Amniotic stem cell (primary cell): ENCODE measurements at regions not wholly inside any gene's neighbourhood (a gene's known extent, or its start where the extent isn't known, plus 50 kb on each side); places are given as distances from the start of the nearest gene placed in this dataset.

ENCODE experiments used
- DNase-seq: peaks from one replicate; lab custom pipeline; 2025; lab: John Stamatoyannopoulos, UW

DNA sequence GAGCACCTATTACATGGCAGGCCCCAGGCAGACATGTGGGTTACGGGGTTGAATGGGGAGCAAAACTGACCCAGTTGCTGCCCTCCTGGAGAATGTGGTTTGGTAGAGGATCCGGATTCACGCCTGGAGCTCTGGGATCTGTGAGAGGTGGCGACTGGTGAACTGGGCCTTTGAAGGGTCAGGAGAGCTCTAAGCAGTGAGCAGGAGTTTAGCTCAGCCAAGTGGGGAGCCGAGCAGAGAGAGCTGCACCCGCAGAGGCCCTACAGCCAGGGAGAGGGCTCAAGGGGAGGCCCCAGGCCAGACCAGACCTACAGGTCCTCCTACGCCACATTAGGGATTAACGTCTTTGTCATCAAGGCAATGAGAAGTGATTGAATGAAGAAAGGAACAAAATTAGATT lies 179.8 kb upstream of the TLE3 start:
- no peak for DNase-seq

DNA sequence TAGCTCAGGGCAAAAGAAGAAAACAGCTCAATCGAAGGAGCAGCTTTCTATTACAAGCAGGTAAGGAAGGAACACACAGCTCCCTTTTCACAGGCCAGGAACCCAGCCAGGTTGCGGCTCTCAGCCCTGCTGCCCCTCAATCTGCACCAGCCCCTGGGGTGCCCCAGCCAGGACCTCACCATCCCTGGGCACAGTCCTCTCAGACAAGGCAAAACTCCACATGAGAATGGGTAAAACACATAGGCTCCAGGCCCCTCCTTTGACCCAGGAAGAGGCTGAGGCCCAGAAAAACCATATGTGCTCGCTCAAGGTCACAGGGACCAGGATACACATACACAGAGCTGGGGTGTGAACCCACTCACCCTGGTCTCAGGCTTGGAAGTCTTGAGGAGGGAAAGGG lies 178.7 kb upstream of the TLE3 start:
- DNase-seq = no peak

DNA sequence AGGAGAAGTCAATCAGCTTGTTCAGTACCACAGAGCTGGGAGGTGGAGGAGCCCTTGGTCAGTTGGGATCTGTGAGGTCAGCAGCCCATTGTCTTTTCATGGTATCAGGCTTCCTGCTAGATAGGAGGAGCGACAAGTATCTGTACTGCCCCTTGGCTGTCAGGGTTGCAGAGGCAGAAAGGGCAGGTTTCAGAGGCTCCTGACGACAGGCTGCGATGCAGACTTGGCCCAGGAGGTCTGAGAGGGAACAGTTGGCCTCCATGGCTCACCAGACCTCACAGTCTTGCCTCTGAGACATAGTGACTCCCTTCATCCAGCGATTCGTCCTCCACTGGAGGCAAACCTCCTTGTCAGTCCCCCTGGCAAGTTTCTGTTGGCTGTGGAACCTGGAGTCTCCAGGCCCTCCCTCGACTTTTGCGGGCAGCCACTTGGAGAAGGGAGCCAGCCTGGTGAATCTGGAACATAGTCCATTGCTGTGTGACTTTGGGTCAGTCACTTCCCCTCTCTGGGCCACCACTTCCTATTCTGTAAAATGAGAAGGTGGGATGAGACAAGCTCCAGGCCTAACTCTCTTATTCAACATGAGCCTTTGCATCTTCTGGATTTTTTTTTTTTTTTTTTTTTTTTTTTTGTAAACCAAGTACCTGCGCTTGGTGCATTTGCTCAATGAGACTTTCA lies 177.9 kb upstream of the TLE3 start:
- DNase-seq = no peak

DNA sequence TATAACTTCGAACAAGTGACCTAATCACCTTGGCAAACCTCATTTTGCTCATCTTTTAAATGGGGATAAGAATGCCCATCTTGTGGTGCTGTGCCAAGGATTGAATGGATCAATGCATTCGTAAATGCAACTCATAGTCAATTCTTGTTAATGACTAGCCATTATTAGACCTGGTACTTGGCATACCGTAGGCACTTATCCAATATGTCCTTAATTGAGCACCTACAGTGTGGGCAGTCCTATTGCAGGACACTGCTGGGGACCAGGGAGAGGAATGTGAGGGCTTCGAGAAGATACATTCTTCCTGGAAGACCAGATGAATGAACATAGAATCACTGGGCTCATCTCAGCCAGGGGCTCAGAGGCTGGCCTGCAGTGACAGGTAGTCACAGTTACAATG lies 177.2 kb upstream of the TLE3 start:
- DNase-seq = no peak

DNA sequence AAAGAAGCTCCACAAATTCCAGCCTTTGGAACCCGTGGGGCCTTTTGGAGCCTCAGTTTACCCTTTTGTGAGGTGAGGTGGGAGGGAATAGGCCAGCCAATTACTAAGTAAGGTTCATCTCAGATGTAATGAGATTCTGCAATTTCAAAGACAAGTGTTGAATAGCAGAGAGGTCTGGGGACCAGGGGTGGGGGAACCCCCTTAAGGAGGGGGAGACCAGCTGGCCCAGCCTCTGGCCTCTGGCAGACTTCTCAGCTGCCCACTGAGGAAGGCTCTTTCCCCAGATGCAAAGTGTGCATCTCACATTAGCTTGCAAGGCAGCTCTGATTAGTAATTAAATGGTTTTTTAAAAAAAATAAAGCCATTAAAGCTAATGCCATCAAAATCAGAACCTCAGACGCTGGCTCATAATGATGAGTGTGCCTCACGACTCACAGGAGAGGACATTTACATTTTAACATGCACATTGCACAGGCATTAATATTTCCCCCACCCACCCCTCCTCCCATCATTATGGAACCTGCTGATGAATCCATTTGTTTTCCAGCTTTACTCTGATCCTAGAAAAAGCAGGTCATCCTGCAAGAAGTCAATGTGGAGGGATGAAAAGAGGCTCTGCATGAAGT lies 176.7 kb upstream of the TLE3 start:
- no peak for DNase-seq

DNA sequence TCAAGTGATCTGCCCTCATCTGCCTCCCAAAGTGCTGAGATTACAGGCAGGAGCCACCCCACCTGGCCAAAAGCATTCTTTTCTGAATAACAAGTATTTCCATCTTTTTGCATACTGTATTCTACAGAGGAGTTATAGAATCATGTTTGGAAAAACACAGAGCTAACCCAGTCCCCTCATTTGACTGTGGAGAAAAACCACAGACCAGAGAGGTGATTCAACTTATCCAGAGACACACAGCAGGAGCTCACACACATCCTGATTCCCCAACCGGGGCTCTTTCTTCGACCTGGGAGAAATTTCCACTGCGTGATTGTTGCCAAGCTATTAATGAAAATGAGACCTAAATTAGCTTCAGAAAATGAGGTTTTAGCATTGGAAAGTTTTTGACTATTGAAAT lies 176.1 kb upstream of the TLE3 start:
- no peak for DNase-seq

DNA sequence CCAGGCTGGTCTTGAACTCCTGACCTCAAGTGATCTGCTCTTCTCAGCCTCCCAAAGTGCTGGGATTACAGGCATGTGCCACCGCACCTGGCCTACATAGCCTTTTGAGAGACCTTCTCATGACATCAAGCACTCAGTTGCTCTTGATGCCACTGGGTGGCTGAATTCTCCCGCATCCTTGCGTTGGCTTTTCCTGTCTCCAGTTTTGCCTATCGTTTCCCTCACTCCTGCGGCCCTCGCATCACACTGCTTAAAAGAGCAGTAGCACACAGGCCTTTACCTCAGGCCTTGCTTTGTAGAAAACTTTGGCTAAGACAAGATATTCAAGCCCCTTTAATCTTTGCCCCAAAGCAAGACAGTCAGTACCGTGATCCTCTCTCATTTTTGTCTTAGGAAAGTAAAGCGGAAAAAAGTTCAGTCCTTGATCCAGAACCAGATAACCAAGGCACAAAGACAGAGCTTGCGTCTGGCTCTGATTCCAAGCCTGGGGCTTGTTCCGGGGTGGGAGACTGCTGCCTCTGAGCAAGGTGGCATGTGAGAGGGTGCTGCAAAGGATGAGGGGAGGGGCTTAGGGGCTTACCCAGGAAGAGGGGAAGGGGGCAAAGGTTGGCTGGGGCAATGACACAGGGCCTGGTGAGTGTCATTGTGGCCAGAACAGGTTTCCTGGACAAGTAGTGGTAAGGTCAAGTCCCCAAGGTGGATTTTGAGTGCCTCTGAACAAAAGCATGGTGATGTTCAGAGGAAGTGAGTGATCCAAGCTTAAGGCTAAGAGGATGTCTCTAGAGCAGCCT lies 175.0 kb upstream of the TLE3 start:
- DNase-seq = no peak

DNA sequence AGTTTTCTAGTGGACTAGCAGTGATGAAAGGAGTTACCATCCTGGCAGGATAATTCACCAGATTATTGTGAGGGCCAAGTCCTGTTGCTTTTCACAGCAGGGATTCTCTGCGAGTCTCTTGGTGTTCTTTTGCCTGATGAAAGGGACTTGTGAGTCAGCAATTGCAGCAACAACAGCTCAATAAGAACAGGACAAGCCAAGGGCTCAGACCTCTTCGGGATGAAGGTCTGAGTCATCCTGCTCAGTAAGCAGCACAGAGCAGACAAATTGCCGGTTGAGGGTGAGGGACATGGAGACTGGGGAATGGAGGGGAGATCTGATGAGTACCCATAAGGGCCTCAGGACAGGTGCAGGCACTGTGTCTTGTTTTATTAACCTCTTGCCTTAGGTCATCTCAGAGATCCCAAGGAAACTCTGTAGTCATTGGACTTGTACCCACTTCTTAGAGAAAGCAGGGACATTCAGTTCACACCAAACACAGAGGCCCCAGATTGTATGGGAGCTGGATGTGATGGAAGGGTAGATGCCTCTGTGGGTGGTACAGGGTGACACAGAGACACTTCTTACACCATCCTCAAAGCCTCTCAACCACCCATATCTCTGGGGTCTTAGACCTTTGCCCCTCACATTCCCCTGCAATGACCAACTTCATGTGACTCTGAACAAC lies 173.8 kb upstream of the TLE3 start:
- peak; percentile 71 for DNase-seq

DNA sequence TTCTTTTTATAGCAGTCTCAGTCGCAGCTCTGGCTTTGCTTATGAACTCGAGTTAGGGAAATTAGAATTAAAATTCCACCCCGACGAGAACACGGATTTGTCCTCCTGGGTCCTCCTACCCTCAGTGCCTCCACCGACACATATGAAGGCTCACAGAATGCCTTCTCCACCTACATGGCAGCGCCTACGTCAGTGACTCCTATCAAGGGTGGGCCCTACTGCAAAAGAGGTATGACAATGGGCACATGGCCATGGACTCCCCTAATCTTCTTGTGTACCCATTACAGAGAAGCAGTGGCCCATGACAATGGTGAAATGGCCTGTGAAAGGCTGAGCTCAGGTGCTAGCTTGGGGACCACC lies 173.0 kb upstream of the TLE3 start:
- no peak for DNase-seq

DNA sequence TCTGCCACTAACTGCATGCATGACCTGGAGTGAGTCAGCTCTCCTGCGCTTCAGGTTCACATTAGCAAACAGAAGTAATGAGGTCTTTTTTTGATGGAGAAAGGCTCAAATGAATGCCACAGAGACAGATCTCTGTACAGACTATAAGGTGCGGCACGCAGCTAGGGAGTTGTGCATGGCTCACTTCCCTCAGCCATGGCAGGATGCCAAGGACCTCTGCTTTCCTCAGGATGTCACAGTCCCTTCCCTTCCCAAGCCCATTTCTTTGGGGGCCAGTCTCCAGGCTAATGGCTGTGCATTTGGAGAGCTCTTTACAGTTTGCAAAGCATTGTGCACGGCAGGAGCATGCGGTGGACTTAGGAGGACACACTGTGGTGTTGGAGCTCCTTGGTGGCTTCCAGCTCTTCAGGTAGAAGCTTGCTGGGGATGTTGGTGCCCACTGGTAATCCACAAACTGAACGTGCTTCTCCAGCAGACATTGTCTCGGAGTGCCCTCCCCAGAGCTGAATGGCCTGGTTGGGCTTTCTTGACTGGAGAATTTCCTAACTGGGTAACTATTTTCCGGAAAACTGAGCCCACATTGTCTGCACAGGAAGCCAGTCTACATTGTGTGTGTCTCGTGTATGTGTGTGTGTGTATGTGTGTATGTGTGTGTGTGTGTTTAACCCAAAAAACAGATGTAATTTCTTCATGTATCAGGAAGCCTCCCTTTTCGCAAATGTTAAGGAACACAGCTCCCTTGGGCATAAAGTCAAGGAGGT lies 172.5 kb upstream of the TLE3 start:
- DNase-seq = no peak

DNA sequence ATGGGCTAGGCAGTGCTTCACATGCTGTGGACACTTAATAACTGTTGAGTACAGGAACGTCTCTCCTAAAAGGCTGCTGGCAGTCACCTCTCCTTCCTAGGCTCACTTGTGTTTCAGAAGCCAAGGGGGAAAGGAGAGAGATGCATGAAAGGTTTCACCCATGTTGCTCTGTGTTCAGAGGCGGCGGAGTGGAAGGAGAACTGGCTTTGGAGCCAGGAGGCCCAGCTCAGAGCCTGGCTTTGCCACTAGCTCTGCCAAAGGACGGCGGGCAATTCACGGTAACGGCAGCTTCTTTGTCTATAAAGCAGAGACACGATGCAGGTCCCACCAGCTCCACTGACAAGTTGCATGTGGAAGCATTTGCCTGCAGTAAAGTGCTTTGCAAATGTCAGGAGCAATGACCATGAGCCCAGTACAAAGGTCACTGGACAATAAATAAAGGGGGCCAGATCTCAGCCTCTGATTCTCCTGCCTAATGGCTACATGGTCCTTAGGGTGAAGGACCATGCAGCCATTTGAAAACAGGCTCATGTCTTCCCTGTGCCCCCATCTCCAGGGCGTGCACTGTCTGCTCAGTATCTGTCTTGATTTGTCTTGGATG lies 171.7 kb upstream of the TLE3 start:
- no peak for DNase-seq

DNA sequence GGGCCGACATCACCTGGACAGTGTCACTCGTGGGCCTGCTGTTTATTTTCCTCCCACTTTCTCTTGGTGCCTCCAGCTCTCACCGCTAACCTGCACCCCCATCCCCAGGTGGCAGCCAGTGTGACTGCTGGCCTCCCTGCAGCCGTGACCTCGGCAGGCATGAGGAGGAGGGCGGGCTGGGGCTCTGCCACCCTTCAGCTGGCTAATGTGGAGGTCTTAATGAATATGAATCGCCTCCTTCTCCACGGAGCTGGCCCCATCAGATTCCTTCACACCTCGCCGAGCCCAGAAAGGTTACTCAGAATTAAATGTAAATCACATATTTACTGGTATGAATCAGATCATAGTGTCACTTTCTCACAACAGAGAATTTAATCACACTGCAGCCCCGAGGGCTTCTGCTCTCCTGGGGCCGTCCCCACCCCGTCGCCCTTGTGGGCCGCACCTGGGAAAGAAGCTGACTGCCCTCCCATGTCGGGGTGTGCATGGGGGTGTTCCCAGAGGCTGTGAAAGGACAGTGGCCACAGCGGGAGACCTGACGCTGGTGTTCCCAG lies 171.1 kb upstream of the TLE3 start:
- DNase-seq = no peak

DNA sequence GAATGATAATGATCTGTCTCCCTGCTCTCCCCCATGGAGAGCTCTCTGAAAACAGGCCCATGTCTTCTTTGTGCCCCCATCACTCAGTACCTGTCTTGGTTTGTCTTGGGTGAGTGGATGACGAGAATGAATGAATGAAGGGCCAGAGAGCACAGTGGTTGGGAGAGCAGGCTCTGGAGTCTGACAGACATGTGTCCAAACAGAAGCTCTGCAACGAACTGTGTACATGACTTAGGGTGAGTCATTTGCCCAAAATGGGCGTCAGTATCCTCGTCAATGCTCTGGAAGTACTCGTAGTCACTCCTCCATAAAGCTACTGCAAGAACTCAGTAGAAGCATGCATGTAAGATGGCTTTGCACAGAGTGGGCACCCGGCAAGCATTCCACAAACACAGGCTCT lies 170.2 kb upstream of the TLE3 start:
- DNase-seq = no peak

DNA sequence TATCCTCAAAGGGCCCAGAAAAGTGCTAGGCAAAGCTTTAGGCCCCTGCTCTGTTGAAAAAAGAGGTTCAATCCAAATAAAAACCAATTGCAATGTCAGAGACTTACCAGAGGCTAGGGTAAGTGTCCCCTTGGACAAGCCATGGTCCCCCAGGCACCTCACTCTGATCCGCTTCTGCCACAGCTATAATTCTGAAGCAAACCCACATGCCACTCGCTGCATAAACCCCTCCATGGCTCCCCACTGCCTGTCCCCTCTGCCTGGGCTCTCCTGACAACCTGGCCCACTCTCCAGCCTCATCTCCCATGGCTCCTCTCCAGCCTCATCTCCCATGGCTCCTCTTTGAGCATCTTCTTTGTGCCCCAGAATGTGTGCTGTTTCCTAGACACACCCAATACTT lies 169.6 kb upstream of the TLE3 start:
- DNase-seq = no peak

DNA sequence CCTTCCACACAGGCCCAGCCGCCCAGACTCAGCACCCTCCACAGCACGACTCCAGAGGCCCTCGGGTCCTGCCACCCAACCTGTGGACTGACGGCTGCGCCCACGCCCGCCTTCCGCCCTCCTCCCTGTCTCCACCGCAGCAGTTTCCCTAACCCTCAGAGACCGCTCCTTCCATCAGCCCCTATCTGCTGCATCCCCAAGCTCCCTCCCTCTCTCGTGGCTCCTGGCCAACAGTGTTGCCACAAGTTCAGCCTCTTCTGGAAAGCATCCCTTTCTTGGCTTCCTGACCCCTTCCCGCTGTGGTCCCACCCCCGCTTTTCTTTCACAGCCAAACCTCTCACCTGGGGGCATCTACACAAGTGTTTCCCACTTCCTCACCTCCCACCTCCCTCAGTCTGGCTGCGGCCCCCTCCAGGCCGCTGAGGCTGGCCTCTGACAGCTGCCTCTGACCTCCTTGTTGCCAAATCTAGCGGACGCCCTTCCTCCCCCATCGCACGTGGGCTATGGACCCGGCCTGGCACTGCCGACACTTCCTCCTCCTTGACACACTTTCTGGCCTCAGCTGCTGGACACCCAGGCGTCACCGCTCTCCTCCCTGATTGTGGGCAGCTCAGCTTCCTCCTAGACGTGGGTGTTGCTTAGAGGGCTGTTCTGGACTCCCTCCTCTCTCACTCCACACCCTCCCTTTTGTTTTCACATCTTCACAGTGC lies 168.8 kb upstream of the TLE3 start:
- DNase-seq = no peak

DNA sequence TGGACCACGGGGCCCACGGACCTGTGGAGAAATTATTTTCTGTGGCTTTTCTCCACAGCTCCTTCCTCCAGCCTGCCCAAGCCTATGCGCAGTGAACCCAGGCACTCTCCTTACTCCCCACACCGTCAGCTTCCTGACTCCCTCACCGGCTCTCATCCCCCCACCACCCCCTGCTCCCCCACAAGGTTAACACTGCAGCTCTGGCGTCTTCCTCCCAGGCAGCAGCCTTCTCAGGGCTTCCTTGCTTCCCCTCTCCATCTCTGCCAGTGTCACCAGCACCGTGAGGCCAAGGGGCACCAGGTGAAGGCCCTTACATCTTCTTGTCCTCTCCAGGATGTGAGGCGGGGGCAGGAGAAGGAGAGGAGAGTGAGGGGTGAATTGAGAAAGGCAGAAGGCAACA lies 168.3 kb upstream of the TLE3 start:
- DNase-seq = no peak

DNA sequence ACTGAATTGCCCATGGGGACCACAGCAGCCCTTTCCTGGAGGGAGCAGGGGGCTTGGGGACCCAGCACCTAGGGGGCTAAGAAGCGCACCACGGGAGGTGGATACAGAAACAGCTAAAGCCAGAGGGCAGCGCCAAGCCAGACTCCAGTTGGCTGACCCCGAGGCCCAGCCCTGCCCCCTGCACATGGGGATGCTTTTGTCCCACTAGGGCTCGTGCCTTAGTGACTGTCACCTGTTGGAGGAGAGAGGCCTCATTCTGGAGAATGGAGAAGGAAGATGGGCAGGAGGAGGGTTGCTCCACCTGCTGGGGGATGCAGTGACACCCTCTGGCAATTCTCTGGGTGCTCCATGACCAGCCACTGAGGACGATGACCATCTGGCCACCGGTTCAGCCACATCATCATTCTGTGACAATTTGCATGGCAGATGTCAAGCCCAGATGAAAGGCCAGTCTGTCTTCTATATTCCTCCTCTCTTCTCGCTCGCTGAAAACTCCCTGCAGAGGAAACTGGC lies 167.8 kb upstream of the TLE3 start:
- DNase-seq = no peak

DNA sequence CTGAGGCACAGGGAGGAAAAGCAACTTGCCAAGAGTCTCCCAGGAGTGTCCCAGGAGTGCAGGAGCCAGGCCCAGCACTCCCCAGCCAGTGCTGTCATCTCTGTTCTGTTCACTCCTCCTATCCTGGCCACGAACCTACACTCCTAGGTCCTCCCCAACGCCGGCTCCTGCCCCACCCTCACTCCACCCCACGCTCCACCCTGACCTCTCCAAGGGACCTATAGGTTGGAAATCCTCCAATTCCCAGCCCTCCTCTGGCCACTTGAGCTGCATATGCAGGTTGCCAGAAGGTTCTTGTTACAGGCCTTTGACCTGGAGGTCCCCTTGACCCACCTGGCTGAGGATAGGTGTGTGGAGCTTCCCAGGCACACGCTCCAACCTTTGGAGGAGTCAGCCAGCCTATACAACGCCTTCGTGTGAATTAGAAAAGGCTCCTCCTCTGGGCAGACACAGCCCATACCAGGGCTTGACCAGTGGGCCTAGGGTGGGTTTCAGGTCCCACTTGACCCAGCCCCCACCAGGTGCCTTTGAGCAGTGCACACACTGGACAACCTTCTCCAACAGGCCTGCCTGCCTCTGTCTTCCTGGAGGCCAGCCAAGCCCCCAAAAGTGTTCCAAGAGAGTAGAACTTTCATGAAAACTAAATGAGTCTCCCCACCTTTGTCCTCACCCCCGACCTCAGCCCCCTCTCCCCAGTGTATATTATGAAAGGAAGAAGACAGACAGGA lies 167.2 kb upstream of the TLE3 start:
- DNase-seq = no peak

DNA sequence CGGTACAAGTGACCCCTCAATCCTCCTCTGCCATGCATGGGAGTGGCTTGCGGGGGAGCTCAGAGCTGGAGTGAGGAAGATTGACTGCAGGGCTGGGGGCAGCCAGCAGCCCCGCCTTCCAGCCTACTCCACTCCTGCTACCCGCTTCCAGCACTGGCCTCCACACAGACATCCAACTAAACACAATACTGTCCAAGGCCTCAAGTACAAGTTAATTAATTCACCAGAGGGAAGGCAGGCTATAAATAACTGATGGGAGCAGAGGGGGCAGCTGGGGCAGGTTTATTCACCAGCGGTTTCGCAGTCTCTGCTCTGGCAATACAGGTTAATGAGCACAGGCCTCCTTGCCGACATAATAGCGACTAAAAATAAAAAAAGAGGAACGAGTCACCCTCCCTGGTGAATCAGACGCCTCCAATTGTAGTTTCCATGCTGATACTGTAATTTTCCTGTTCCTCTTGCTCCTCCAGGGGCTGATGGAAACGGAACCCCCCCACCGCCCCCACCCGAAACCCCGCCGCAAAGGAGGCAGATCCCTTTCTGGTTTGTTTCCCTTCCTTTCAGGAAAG lies 166.4 kb upstream of the TLE3 start:
- no peak for DNase-seq
